ENCODE measurements at regions not wholly inside any gene's neighbourhood (a gene's known extent, or its start where the extent isn't known, plus 50 kb on each side); places are given as distances from the start of the nearest gene placed in this dataset.

GRCh38 chr13:89878904-89879303 is 1468.6 kb upstream of the MIR17HG start:
- no peak for TF ChIP-seq CTCF (conservative IDR thresholded peaks at IDR 0.05; ENCODE audit: low read depth, low read length)
- no peak for TF ChIP-seq EZH2phosphoT487 (IDR thresholded peaks at IDR 0.05; ENCODE audit: borderline replicate concordance, low read length)
